NCI-H1105 (cell line): ENCODE measurements at regions not wholly inside any gene's neighbourhood (a gene's known extent, or its start where the extent isn't known, plus 50 kb on each side); places are given as distances from the start of the nearest gene placed in this dataset.

Source experiments
- DNase-seq: peaks from one replicate; lab custom pipeline; 2025; lab: John Stamatoyannopoulos, UW

DNA sequence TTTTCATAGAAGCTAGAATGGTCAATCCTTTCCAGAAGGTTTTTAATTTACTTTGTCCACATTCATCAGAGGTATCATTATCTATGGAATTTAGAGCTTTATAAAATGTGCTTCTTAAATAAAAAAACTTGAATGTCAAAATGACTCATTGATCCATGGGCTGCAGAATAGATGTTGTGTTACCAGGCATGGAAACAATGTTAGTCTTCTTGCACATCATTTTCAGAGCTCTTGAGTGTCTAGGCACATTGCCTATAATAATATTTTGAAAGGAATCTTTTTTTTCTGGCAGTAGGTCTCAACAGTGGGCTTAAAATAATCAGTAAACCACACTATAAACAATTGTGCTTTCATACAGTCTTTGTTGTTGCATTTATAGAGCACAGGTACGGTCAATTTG is 200.3 kb downstream of the FAT4 start:
- no peak for DNase-seq

DNA sequence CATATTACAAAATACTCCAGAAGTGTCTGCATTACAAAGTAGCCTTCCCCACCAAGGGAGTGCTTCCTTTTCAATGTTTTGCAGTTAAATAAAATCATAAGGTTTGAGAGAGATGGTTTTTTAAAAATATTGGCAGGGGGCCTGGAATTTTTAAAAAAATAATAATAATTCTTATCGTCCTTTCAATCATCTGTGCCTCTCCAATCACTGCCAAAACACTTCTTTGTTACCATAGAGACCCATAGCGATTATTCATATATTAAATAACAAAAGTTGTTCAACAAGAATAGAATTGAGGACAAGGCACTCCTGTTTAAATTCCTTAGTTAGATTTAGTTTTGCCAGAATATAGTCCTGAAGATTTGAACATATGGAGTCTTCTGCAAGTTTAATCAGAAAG is 203.1 kb downstream of the FAT4 start:
- DNase-seq = no peak

DNA sequence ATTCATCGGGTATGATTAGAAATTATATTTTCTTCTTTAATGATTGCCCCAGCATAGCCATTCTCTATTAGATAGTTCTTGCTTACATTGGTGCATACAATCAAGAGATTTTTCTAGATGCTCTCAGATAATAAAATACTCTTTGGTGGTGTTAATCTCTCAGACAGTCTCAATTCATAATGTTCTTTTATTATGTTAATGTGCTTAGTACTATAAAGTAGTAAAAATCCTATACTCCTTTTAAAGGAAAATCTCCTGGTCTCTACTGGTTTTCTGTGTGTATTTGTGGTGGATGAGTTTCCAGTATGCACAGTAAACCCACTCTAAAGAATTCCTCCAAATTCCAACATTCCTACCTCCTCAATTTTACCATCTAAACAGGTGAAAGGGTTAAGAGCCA is 203.5 kb downstream of the FAT4 start:
- DNase-seq = no peak

DNA sequence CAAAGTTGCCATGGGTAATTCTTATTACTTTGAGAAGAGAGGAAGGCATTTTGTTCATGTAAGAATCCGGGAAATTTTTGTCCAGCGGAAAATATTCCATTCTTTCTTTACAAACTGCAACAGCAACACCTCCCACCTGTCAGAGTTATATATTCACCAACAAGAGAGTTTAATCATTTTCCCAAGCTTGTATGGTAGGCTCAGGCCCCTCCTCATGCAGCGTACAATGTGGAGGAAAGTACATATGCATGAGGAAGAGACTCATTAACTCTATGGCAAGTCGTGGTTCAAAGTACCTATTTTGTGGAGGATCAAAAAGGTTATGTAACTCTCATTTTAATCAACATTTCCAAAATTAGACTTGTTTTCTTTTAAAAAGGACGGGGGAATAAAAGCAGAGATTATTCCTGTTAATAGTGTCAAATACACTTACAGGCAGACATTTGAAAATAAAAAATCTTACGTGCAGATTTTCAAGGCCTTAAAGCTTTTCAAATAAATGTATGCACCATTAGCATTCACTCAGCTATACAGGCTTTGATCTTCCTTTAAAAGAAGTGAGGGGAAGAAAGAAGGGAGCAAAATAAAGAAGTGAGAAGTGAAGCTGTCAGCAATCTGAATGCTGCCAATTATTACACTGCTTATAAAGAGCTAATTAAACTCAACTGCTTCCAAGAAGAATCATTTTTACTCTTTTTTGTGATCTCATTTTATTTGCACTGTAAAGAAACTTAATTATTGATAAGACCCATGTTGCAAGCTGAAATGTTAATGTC is 204.8 kb downstream of the FAT4 start:
- no peak for DNase-seq

DNA sequence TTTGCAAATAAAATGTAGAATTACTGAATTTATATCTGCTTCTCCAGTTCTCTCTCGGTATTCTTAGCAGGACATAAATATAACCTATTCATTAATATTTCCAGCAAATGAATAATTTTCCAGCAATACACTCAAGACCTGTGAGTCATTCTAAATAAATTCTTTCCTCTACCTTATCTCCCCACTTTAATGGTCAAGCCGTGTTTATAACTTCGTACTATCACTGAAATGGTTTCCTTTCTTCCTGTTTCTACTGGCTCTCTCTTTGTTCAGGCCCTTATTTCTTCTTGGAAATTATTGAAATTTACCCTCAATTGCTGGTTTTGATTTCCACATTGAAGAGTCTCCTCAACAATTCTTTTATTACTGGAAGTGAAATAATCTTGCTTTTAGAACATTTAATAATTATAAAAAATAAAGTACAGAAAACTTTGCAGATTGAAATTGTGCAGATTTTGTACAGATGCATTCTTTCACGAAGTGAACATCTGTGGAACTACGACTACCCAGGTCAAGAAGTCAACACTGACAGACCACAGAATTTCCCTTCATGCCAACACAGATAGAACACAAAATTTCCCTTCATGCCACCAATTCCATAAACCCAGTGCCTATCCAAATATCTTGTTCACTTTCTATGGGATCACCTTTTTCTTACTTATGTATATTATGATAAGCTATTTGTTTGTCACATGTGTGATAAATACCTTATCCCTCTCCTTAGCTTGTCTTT is 205.7 kb downstream of the FAT4 start:
- DNase-seq = no peak

DNA sequence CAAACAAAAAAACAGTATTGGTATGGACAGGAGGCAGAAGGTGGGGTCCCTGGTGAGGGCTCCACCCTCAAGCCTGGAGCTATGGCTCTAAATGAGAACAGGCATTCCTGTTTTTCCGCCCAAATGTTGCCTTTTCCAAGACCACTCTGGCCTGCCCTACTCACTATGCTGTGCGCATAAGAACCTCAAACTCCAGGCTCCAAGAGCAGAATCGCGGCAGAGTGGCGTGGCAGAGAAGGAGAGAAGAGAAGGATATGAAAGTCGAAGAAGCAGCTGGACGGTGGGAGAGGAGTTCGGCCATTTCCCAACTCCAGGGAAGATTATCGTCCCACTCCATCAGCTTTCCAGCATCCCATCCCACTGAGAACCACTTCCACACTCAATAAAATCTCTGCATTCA is 207.8 kb downstream of the FAT4 start:
- DNase-seq = no peak

DNA sequence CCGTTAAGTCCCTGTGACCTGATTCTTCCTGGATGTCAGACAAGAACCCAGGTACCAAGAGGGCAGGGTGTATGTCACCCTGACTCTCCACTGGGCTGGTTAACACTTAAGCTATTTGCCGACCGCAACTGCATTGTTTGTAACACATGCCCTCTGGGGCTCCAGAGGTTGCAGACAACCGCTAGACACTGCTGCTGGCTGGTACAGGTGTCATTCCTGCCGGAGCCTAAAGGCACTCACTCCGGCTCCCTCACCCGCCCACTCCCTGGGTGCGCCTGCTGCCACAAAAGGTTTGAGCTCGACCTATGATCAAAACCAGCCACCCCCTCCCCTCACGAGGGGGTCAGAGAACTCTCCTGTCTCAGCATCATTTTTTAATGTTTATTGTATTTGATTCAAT is 208.2 kb downstream of the FAT4 start:
- no peak for DNase-seq

DNA sequence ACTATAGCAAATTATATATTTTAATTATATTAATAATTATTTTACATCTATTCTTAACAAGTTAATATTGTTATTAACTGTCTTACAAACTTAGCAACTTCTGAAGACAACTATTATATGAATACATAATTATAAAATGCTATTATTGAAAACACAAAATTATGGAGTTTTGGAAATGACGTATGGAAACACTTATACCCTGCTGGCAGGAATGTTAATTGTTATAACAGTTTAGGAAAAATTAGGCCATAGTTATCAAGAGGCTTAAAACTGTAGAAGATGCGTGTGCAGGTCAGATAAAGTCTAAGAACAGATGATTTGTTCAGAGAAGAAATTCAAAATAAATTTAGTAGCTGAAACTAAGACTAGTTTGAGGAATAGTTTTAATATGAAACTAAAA is 211.7 kb downstream of the FAT4 start:
- DNase-seq = no peak

DNA sequence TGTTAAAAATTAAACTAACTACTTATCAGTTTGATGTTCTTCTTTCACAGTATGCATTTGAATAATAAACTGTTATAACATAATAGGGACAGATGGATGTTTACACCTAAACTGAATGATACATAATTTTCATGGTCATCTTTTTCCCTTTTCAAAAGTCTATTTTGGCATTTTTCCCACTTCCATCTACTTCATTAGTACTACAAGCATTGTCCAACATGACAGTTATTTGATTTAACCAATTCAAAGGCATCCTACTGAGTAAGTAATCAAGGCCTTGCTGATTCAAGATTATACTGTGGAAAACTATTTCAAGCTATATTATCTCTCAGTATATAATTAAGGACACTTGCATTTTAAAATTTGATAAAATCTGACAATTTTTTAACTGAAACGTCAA is 212.9 kb downstream of the FAT4 start:
- no peak for DNase-seq

DNA sequence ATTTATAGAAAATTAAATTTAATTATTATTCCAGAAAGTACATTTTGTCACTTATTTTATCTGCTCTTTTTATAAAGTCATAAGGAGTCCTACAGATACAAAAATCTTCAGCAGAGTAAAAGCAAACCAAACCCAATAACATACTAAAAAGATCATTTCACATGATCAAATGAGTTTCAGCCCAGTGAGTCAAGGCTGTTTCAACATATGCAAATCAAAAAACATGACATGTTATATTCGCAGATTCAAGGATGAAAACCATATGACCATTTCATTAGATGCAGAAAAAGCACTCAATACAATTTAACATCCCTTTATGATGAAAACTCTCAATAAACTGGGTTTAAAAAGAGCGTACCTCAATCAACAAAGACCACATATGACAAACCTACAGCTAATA is 214.3 kb downstream of the FAT4 start:
- no peak for DNase-seq

DNA sequence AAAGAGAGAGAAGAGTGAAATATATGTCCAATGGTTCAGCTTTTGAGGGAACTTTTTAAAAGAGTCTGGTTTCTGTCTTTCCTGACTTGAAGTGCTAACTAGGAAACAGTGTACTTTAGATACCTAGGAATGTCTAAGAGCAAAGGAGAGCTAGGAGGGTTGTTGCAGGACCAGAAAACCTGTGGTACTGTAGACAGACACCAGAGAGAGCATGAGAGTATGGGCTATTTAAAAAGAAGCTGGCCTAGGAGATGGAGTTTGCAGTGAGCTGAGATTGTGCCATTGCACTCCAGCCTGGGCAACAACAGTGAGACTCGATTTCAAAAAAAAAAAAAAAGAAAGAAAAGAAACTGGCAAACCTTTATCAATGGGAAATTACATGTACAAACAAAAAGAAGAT is 223.9 kb downstream of the FAT4 start:
- DNase-seq = no peak

DNA sequence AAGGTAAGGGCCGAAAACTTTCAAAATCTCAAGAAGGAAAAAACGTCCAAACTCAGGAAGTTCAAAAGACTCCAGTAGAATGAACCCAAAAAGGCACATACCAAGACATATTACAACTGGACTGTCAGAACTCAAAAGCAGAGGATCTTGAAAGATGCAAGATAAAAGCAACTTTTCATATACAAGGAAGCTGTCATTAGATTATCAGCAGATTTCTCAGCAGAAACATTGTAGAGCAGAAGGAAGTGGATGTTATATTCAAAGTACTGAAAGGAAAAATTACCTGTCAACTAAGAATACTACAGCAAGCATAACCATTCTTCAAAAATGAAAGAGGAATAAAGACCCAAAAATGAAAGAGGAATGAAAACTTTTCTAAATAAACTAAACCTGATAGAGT is 224.9 kb downstream of the FAT4 start:
- DNase-seq = no peak

DNA sequence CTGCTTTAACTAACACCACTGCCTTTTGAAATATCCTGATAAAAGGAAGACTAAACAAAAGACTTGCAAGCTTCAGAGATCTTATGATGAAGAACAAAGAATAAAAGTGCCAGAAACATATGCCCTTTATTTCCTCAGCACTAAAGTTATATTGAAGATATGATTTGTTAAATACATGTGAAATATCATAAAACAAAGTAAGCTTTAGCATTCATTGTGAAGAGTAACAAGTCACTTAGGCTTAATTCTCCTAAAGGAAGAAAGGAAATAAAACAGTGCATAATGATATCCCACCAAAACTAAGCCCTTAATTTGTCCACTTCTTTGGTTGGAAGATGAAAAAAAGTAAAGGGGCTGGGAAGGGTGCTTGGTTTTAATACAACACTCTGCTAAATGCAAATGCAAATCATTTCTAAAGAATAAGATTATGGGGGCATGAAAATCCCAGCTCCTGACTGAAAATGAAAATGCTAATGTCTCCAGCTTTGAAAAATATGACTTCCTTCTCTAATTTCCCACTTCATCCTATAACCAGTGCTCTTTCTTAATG is 227.2 kb downstream of the FAT4 start:
- no peak for DNase-seq

DNA sequence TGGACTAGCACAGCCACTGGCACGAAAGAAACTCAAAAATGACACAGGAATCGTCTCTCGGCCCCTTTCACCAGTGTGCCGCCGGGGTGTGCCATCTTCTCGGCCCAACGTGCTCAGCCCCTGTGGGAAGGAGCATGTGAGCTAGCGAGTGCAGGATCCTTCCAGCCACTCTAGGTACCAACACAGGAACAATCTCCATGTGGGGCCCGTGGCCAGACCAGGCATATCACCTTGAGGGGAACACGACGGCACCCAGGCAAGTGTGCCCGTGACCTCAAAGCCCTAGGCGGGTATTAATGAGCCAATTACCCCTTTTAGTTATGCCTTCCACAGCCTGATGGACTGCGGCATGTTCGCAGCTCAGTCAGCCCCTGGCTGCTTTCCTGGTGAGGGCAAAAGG is 231.5 kb downstream of the FAT4 start:
- no peak for DNase-seq

DNA sequence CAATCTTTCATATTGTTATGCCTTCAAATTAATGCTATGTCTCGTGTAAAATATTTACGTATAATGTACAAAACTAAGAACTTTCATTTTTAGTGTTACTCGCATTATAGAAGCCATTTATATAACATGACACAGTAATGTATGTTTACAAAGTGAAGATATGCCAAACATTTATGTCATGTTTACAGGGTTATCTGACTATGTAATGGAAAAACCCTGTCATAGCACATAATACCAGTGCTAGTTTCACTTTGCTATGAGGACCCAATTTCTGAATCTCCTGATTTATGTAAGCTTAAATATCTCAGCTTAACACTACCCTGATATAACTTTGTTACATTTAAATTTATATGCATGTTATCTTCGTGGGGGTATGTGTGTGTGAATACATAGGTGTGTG is 233.1 kb downstream of the FAT4 start:
- no peak for DNase-seq

DNA sequence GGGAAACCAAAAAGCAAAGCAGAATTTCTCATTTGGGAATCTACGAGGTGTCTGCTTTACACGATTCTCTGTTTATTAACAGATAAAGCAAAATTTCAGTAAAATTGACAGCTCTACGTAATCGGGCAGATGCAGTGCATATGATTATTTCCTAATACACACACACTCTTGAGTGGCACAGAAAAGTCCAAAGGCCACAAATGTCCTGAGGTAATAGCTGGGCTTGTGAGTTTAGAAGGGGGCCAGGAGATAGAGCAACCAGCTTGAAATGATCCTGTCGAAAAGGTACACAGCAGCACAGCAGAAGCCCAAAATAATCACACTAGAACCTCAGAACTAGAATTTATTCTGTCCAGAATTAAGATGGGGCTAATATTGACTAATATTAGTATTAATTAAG is 236.0 kb downstream of the FAT4 start:
- DNase-seq = no peak

DNA sequence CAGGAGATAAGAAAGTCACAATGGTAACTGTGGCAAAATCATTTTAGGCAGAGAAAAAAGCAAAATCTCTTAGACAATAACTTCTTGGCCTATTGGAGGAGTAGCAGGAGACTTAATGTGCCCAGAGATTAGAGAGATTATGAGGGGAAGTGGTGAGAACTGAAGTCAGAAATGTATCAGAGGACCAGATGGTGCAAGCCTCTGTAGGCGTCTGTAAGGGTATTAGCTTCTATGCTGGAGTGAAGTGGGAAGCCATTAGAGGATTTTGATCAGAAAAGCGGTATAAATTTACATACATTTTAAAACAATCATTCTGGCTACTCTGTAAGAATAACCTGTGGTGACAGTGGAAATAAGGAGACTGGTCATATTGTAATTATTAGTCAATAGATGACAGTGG is 236.7 kb downstream of the FAT4 start:
- DNase-seq = no peak

DNA sequence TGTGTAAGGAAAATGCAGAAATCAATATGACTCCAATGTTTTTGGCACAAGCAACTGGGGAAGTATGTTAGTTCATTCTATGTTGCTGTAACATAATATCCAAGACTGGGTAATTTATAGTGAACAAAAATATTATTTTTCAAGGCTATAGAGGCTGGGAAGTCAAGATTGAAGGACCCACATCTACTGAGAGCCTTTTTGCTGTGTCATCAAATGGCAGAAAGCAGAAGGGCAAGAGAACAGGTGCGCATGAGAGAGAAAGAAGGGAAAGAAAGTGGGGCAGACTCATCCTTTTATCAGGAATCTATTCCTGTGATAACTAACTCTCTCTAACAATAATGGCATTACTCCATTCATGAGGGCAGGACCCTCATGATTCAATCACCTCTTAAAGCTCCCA is 237.2 kb downstream of the FAT4 start:
- no peak for DNase-seq

DNA sequence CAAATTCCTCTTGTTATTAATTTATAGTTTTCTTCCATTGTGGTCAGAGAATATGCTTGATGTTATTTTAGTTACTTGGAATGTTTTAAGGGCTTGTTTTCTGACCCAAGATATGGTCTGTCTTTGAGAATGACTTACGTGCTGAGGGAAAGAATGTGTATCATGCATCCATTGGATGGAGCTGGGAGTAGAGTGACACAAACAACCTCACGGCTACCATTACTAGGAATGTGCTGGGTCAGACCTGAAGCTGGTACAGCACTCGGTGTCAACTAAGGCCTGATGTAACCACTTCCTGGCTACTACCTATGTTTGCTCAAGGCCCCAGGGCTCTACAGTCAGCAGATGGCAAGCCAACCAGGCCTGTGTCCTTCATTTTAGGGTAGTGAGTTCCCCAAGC is 257.8 kb downstream of the FAT4 start:
- no peak for DNase-seq

DNA sequence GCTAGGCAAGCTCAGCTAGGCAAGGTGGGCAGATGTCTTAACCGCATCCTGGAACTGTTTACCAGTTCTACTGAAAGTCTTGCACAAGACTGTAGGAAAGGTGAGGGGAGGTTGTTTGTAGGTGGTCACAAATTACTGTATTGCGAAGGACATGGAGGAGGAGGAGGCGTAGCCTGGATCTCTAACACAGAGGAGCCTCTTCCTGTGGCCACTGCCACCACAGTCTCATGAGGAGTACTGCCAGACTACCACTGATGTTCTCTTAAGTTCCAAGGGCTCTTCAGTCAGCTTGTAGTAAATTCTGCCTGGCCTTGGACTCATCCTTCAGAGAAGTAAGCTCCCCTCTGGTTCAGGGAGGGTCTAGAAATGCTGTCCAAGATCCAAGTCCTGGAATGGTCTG is 258.6 kb downstream of the FAT4 start:
- DNase-seq = no peak

DNA sequence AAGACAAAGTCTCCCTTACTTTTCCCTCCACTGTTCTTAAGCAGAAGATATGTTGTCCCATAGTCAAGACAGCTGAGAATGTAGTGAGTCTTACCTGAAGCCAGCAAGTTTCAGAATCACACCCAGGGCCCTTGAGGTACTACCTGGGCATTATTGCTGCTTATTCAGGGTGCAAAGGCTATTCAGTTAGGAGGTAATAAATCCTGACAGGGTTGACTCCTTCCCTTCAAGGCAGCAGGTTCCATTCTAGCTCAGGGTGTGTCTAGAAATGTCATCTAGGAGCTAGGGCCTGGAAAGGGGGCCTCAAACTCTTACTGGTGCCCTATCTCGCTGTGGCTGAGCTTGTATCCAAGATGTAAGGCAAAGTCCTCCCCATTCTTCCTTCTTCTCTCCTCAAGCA is 259.0 kb downstream of the FAT4 start:
- no peak for DNase-seq

DNA sequence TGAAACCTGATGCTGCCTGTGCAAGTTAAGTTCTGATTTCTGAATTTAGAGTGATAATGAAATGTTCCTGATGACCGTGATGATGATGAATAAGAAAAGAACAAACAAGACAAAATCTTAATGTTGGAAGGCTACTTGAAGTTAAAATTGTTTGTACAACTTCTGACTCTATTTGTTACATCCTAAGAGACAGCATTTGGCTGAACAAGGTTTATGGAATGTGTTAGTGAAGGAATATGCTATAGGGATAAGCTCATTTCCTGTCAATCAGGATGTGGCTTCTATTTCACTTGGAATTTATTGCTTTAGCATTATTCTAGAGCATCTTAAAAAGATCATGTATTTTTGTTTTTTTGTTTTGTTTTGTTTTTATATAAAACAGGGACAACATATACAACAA is 267.5 kb downstream of the FAT4 start:
- DNase-seq = no peak

DNA sequence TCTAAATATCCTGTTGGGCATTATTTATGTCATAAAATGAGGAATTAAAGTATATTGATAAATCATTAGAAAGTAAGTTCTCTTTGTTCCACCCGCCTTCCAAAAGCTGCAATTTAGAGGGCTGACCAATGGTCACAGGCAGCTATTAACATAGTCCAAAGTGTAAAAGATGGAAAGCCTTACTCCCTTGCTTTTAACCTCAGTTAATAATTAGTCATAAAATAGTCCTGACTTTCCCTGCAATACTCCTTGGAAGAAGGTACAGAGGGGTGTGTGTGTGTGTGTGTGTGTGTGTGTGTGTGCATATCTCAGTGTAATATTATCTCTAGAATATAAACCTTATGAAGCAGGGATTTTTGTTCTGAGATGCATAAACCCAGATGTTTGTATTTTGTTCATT is 275.4 kb downstream of the FAT4 start:
- no peak for DNase-seq

DNA sequence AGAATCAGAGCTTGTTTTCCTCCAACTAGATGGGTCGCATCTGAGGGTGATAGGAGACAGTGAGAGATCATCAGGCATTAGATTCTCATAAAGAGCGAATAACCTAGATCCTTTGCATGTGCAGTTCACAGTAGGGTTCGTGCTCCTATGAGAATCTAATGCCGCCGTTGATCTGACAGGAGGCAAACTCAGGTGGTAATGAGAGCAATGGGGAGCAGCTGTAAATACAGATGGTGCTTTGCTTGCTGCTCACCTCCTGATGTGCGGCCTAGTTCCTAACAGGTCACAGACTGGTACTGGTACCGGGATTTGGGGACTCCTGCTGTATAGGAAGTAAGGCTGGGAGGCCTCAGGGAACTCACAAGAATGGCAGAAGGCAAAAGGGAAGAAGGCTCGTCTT is 276.5 kb downstream of the FAT4 start:
- no peak for DNase-seq
